ENCODE measurements at regions not wholly inside any gene's neighbourhood (a gene's known extent, or its start where the extent isn't known, plus 50 kb on each side); places are given as distances from the start of the nearest gene placed in this dataset.

DNA sequence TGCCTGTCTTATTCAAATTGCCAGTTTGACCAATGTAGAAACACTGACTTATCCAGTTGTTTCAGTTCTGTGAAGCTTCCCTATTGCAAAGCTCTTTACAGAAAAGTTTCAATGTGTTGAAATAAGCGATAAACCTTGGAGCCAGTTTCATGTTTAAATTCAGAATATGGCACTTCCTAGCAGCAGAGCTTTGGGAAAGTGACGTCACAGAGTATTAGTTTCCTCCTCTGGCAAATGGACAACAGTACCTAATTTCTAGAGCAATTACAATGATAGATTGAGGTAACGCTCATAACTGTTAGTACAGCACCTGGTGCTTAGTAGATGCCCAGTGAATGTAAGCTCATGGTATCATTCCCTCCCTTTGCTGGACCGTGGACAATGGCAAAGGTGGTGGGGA, 527.5 kb upstream of the DAB1 start:
- Histone ChIP-seq H3K9ac (ENCODE audit: control insufficient read depth, insufficient read depth, low read length) (no peak overlapping the region), H3K27me3 (replicated peaks in 1 of 2; ENCODE audit: control insufficient read depth in 2 of 2, insufficient read depth in 2 of 2, low read length in 1 of 2) (no peaks in the 10 kb centered on the region), H3K27ac (ENCODE audit: control insufficient read depth, insufficient read depth) (no peak overlapping the region), H3K4me3 (no peak overlapping the region), H3K4me1 (ENCODE audit: control insufficient read depth, insufficient read depth, low read length) (no peaks in the 10 kb centered on the region), H3K79me2 (ENCODE audit: control insufficient read depth, insufficient read depth, low read length) (no peaks in the 10 kb centered on the region), H3K4me2 (ENCODE audit: control insufficient read depth, insufficient read depth) (no peak overlapping the region), H3K9me3 (replicated peaks; ENCODE audit: control insufficient read depth, insufficient read depth, low read length) (no peaks in the 10 kb centered on the region), H2AFZ (ENCODE audit: control insufficient read depth, low read depth, low read length) (no peak overlapping the region), H4K20me1 (ENCODE audit: control insufficient read depth, insufficient read depth) (no peaks in the 10 kb centered on the region), H3K36me3 (ENCODE audit: control insufficient read depth in 2 of 2, insufficient read depth in 2 of 2, low read length in 1 of 2) (no peaks in the 10 kb centered on the region)
- ChIA-PET RAD21 (ENCODE audit: unreplicated experiment) (no interaction called here), POLR2A (no interaction called here), CTCF (no interaction called here), SMC1A (ENCODE audit: uncharacterized antibody, unreplicated experiment) (interaction anchor here (1.6 kb wide), 1 partner anchor 12 kb away, joined by 5 read pairs; no protein-coding TSS in a partner anchor)
- 18% methylated on average over 4 of the region's 4 CpGs for WGBS (ENCODE audit: insufficient coverage, insufficient replicate concordance, low lambda C conversion rate, missing lambda C conversion rate)
- intact Hi-C loops (cut with micrococcal nuclease; ENCODE audit: unreplicated experiment): no loop called here
- FAIRE-seq (no peak), DNase-seq (ENCODE audit: low read depth, low spot score) (no peak), ATAC-seq (no peak)
- in situ Hi-C loops (cut with MboI): no loop called here
- TF ChIP-seq, protein P1, sequence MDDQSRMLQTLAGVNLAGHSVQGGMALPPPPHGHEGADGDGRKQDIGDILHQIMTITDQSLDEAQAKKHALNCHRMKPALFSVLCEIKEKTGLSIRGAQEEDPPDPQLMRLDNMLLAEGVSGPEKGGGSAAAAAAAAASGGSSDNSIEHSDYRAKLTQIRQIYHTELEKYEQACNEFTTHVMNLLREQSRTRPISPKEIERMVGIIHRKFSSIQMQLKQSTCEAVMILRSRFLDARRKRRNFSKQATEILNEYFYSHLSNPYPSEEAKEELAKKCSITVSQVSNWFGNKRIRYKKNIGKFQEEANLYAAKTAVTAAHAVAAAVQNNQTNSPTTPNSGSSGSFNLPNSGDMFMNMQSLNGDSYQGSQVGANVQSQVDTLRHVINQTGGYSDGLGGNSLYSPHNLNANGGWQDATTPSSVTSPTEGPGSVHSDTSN (IDR thresholded peaks at IDR 0.05; ENCODE audit: insufficient replicate concordance, low read depth, low read length): no peak
- TF ChIP-seq SREBF2 (IDR thresholded peaks at IDR 0.05; ENCODE audit: low read length) (no peak), JUND (IDR thresholded peaks at IDR 0.05; ENCODE audit: low read depth, low read length) (no peak), STAT3 (IDR thresholded peaks at IDR 0.05; ENCODE audit: low read depth, low read length) (no peak), ZNF274 (IDR thresholded peaks at IDR 0.05; ENCODE audit: insufficient read depth, insufficient read length) (no peak), DPF2 (IDR thresholded peaks at IDR 0.05) (no peak), POLR2AphosphoS2 (IDR thresholded peaks at IDR 0.05; ENCODE audit: low read depth, low read length) (no peak), JUNB (IDR thresholded peaks at IDR 0.05) (no peak), CHD2 (IDR thresholded peaks at IDR 0.05; ENCODE audit: borderline replicate concordance, low read depth, low read length) (no peak), ZNF207 (IDR thresholded peaks at IDR 0.05; ENCODE audit: borderline replicate concordance) (no peak)
- BruUV-seq (replicated peaks): no TSS peak

Measured in GM12878 (cell line).